ENCODE measurements at regions not wholly inside any gene's neighbourhood (a gene's known extent, or its start where the extent isn't known, plus 50 kb on each side); places are given as distances from the start of the nearest gene placed in this dataset.

DNA sequence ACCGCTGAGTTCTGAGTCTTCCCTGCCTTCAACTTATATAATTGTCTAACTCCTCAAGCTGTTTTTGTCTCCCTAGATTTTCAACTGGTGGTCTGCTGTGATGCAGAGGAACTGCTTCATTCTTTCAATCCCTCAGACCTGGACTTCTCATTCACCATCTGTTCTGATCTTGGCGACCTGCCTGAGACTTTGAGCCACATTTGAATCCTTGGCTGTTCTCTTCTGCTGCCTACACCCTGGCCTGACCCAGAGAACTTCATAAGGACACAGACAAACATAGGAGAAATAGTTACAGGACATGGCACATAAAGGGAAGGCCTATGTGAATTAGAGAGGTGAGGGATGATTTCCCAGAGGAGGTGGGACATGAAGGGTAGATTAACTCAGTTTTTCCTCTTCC, 326.7 kb downstream of the PTEN start:
- in situ Hi-C loops (cut with MboI; ENCODE audit: low pct_ligation_motif_present in 1 of 4, low pct_unique_long_range_greater_than_20kb in 1 of 4, low sequenced_read_pairs in 3 of 4), result no loop called here
- Histone ChIP-seq H3K27ac (no peak overlapping the region), H3K9me3 (no peaks in the 10 kb centered on the region), H3K36me3 (no peaks in the 10 kb centered on the region), H3K27me3 (no peaks in the 10 kb centered on the region), H3K4me1 (no peaks in the 10 kb centered on the region), H3K4me3 (no peak overlapping the region)
- no peak for DNase-seq
- TF ChIP-seq, protein P1, sequence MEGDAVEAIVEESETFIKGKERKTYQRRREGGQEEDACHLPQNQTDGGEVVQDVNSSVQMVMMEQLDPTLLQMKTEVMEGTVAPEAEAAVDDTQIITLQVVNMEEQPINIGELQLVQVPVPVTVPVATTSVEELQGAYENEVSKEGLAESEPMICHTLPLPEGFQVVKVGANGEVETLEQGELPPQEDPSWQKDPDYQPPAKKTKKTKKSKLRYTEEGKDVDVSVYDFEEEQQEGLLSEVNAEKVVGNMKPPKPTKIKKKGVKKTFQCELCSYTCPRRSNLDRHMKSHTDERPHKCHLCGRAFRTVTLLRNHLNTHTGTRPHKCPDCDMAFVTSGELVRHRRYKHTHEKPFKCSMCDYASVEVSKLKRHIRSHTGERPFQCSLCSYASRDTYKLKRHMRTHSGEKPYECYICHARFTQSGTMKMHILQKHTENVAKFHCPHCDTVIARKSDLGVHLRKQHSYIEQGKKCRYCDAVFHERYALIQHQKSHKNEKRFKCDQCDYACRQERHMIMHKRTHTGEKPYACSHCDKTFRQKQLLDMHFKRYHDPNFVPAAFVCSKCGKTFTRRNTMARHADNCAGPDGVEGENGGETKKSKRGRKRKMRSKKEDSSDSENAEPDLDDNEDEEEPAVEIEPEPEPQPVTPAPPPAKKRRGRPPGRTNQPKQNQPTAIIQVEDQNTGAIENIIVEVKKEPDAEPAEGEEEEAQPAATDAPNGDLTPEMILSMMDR (IDR thresholded peaks at IDR 0.05), result no peak
- no peak for TF ChIP-seq POLR2A (IDR thresholded peaks at IDR 0.05)
- no peak for TF ChIP-seq EP300 (IDR thresholded peaks at IDR 0.05; ENCODE audit: low read depth)
- no peak for TF ChIP-seq POLR2AphosphoS5 (IDR thresholded peaks at IDR 0.05)
- intact Hi-C loops (cut with DNase I; ENCODE audit: low total_unique reads), result no loop called here
- 40 to 84% methylated on average over 1 to 2 of the region's 2 CpGs for WGBS, 2 donors (ENCODE audit: low coverage in 1 of 2)

DNA sequence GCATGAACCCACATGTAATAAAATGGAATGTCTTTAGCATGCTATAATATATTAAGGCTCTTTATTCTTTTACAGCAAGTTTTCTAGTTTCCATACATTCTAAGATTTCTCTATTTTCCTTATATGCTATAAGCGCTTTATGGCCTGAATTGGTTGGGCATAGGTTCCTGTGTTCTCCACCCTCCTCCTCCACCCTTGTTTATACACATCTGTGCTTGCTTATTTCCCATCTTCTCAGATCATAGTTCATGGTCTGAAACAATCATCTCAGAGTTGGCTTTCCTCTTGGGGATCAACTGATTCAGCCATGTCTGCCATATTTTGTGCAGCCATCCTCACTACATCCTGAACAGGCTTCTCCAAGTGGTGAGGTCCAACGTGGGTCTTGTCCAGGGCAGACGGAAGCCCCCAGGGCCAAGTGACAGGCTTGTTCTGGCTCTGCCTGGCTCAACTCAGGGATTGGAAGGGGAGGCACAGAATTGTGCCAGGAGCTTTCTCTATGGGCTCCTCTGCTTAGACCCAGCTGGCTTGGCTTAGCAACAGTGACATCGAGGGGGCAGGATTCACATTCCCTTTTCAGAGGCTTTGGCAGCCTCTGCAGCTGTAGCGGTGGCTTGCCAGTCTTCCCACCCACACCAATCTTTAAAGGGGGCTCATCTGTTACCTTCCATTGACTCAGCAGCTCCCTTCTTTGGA, 327.3 kb downstream of the PTEN start:
- no peaks in the 10 kb centered on the region for H3K27me3 ChIP-seq
- H3K36me3 ChIP-seq, result no peaks in the 10 kb centered on the region
- in situ Hi-C loops (cut with MboI; ENCODE audit: low pct_ligation_motif_present in 1 of 4, low pct_unique_long_range_greater_than_20kb in 1 of 4, low sequenced_read_pairs in 3 of 4), result no loop called here
- intact Hi-C loops (cut with DNase I; ENCODE audit: low total_unique reads), result no loop called here
- no peak for TF ChIP-seq POLR2A (IDR thresholded peaks at IDR 0.05)
- TF ChIP-seq, protein P1 (IDR thresholded peaks at IDR 0.05), result no peak
- no peak for TF ChIP-seq EP300 (IDR thresholded peaks at IDR 0.05; ENCODE audit: low read depth)
- TF ChIP-seq POLR2AphosphoS5 (IDR thresholded peaks at IDR 0.05), result no peak
- no peak for DNase-seq
- H3K4me3 ChIP-seq, result no peak overlapping the region
- no peaks in the 10 kb centered on the region for H3K4me1 ChIP-seq
- H3K9me3 ChIP-seq, result no peaks in the 10 kb centered on the region
- peak overlapping the region in 1 of 4 donors; percentile 24 for H3K27ac ChIP-seq
- 94 to 100% methylated on average over 1 to 5 of the region's 5 CpGs for WGBS, 2 donors (ENCODE audit: low coverage in 1 of 2)

- no peak overlapping the region for H3K27ac ChIP-seq
- no peak for DNase-seq
- WGBS, 2 donors (ENCODE audit: low coverage in 1 of 2), result 89% methylated on average over 6 to 7 of the region's 7 CpGs
- in situ Hi-C loops (cut with MboI; ENCODE audit: low pct_ligation_motif_present in 1 of 4, low pct_unique_long_range_greater_than_20kb in 1 of 4, low sequenced_read_pairs in 3 of 4) (no loop called here), intact Hi-C loops (cut with DNase I; ENCODE audit: low total_unique reads) (no loop called here)
- H3K9me3 ChIP-seq, result no peaks in the 10 kb centered on the region
- no peaks in the 10 kb centered on the region for H3K27me3 ChIP-seq
- H3K4me3 ChIP-seq, result no peak overlapping the region
- no peaks in the 10 kb centered on the region for H3K4me1 ChIP-seq
- no peak for TF ChIP-seq POLR2A (IDR thresholded peaks at IDR 0.05)
- TF ChIP-seq EP300 (IDR thresholded peaks at IDR 0.05; ENCODE audit: low read depth), result no peak
- TF ChIP-seq POLR2AphosphoS5 (IDR thresholded peaks at IDR 0.05), result no peak
- TF ChIP-seq, protein P1 (IDR thresholded peaks at IDR 0.05), result no peak
- no peaks in the 10 kb centered on the region for H3K36me3 ChIP-seq
Measured at GRCh38 chr10:88193018-88193417, 329.6 kb downstream of the PTEN start.

GRCh38 chr10:88194041-88194887, 330.8 kb downstream of the PTEN start:
- no peak for DNase-seq

More at GRCh38 chr10:88194041-88194887, 330.8 kb downstream of the PTEN start:
- Histone ChIP-seq H3K27me3 (no peaks in the 10 kb centered on the region), H3K27ac (no peak overlapping the region), H3K4me3 (no peak overlapping the region), H3K36me3 (no peaks in the 10 kb centered on the region), H3K9me3 (no peaks in the 10 kb centered on the region), H3K4me1 (no peaks in the 10 kb centered on the region)
- TF ChIP-seq EP300 (IDR thresholded peaks at IDR 0.05; ENCODE audit: low read depth), result no peak
- TF ChIP-seq POLR2AphosphoS5 (IDR thresholded peaks at IDR 0.05), result no peak
- TF ChIP-seq, protein P1 (IDR thresholded peaks at IDR 0.05), result no peak
- no peak for TF ChIP-seq POLR2A (IDR thresholded peaks at IDR 0.05)
- intact Hi-C loops (cut with DNase I; ENCODE audit: low total_unique reads), result no loop called here
- in situ Hi-C loops (cut with MboI; ENCODE audit: low pct_ligation_motif_present in 1 of 4, low pct_unique_long_range_greater_than_20kb in 1 of 4, low sequenced_read_pairs in 3 of 4), result no loop called here
- WGBS, 2 donors (ENCODE audit: low coverage in 1 of 2), result 70 to 80% methylated on average over 1 to 3 of the region's 3 CpGs

Data from transverse colon (tissue), 4 donors.